ENCODE measurements at regions not wholly inside any gene's neighbourhood (a gene's known extent, or its start where the extent isn't known, plus 50 kb on each side); places are given as distances from the start of the nearest gene placed in this dataset.

DNA sequence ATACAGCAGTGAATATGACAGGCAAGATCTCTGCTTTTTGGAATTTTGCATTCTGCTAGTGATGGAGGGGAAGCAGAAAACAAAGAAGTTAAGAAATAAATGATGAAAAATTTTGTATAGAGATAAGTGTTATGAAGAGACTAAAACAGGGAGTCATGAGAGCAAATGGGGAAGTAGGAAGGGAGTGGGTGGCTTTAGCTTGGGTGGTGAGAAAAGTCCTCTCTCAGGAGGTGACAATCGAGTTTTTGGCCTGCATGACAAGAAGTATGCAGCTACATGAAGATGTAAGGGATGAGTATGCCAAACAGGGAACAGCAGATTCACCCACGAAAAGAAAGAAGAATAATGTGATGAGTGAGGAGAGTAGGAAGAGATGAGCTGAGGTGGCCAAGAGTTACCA is 80.7 kb upstream of the MPPED2 start:
- POLR2A ChIA-PET, result no interaction called here
- CTCF ChIA-PET, result no interaction called here
- H3K27me3 ChIP-seq (ENCODE audit: control insufficient read depth, insufficient read depth, low read length), result no peaks in the 10 kb centered on the region
- TF ChIP-seq, protein P1, sequence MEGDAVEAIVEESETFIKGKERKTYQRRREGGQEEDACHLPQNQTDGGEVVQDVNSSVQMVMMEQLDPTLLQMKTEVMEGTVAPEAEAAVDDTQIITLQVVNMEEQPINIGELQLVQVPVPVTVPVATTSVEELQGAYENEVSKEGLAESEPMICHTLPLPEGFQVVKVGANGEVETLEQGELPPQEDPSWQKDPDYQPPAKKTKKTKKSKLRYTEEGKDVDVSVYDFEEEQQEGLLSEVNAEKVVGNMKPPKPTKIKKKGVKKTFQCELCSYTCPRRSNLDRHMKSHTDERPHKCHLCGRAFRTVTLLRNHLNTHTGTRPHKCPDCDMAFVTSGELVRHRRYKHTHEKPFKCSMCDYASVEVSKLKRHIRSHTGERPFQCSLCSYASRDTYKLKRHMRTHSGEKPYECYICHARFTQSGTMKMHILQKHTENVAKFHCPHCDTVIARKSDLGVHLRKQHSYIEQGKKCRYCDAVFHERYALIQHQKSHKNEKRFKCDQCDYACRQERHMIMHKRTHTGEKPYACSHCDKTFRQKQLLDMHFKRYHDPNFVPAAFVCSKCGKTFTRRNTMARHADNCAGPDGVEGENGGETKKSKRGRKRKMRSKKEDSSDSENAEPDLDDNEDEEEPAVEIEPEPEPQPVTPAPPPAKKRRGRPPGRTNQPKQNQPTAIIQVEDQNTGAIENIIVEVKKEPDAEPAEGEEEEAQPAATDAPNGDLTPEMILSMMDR (IDR thresholded peaks at IDR 0.05; ENCODE audit: insufficient read depth, low read depth, low read length), result no peak
- H3K4me3 ChIP-seq (ENCODE audit: low read depth, low read length), result no peak overlapping the region
- no peak for DNase-seq (ENCODE audit: low read depth)
- H3K36me3 ChIP-seq (ENCODE audit: control insufficient read depth, insufficient read depth, low read length), result no peaks in the 10 kb centered on the region

GRCh38 chr11:30665067-30665466 is 78.9 kb upstream of the MPPED2 start:
- Histone ChIP-seq H3K27me3 (ENCODE audit: control insufficient read depth, insufficient read depth, low read length) (no peaks in the 10 kb centered on the region), H3K4me3 (ENCODE audit: low read depth, low read length) (no peak overlapping the region), H3K36me3 (ENCODE audit: control insufficient read depth, insufficient read depth, low read length) (no peaks in the 10 kb centered on the region)
- DNase-seq (ENCODE audit: low read depth), result no peak
- ChIA-PET POLR2A (no interaction called here), CTCF (no interaction called here)
- TF ChIP-seq, protein P1 (IDR thresholded peaks at IDR 0.05; ENCODE audit: insufficient read depth, low read depth, low read length), result no peak

- CTCF ChIA-PET, result no interaction called here
These were observed 67.5 kb upstream of the MPPED2 start for GRCh38 chr11:30653606-30654005.

GRCh38 chr11:30652801-30653200 is 66.6 kb upstream of the MPPED2 start:
- Histone ChIP-seq H3K36me3 (ENCODE audit: control insufficient read depth, insufficient read depth, low read length) (no peaks in the 10 kb centered on the region), H3K27me3 (ENCODE audit: control insufficient read depth, insufficient read depth, low read length) (no peaks in the 10 kb centered on the region), H3K4me3 (ENCODE audit: low read depth, low read length) (no peak overlapping the region)
- POLR2A ChIA-PET, result no interaction called here
- CTCF ChIA-PET, result no interaction called here
- TF ChIP-seq, protein P1 (IDR thresholded peaks at IDR 0.05; ENCODE audit: insufficient read depth, low read depth, low read length), result no peak
- no peak for DNase-seq (ENCODE audit: low read depth)

More at GRCh38 chr11:30653606-30654005, 67.5 kb upstream of the MPPED2 start:
- H3K36me3 ChIP-seq (ENCODE audit: control insufficient read depth, insufficient read depth, low read length), result no peaks in the 10 kb centered on the region
- no peak for DNase-seq (ENCODE audit: low read depth)
- no peaks in the 10 kb centered on the region for H3K27me3 ChIP-seq (ENCODE audit: control insufficient read depth, insufficient read depth, low read length)
- POLR2A ChIA-PET, result no interaction called here
- no peak overlapping the region for H3K4me3 ChIP-seq (ENCODE audit: low read depth, low read length)
- TF ChIP-seq, protein P1 (IDR thresholded peaks at IDR 0.05; ENCODE audit: insufficient read depth, low read depth, low read length), result no peak

DNA sequence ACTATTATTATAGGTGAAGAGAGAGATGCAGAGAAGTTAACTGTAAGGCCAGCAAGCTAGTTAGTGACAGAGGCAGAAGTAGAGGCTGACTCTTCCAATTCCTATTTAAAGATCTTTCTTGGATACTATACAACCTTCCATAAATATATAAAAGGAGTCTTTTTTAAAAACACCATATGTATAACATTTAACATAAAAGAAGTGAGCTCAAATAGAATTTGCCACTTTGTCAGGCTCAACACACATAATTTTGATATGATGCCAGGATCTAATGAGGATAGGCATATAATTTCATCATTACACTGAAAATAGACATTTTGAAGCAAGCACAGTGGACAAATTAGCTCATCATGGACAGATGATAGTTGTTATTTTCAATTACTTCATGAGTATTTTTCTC is 64.1 kb upstream of the MPPED2 start:
- ChIA-PET CTCF (no interaction called here), POLR2A (no interaction called here)
- no peak for DNase-seq (ENCODE audit: low read depth)
- Histone ChIP-seq H3K27me3 (ENCODE audit: control insufficient read depth, insufficient read depth, low read length) (no peaks in the 10 kb centered on the region), H3K4me3 (ENCODE audit: low read depth, low read length) (no peak overlapping the region), H3K36me3 (ENCODE audit: control insufficient read depth, insufficient read depth, low read length) (no peaks in the 10 kb centered on the region)
- TF ChIP-seq, protein P1 (IDR thresholded peaks at IDR 0.05; ENCODE audit: insufficient read depth, low read depth, low read length), result no peak
